ENCODE measurements at regions not wholly inside any gene's neighbourhood (a gene's known extent, or its start where the extent isn't known, plus 50 kb on each side); places are given as distances from the start of the nearest gene placed in this dataset.

- intact Hi-C loops (cut with DNase I), result no loop called here
- Histone ChIP-seq H3K36me3 (no peaks in the 10 kb centered on the region), H3K4me1 (peaks cover 0 to 70% (median 0%) of the 10 kb centered on the region in 9 donors), H3K27ac (peak overlapping the region in 1 of 10 donors; percentile 87), H3K27me3 (peaks cover 0 to 7% (median 0%) of the 10 kb centered on the region in 7 donors), H3K4me3 (no peak overlapping the region), H3K9me3 (no peaks in the 10 kb centered on the region)
- peak in 3 of 8 donors; percentile 24 to 53 (median 33) for ATAC-seq
- no peak for DNase-seq
- TF ChIP-seq CTCF (IDR thresholded peaks at IDR 0.05), result no peak
- WGBS, 2 donors, result 79 to 83% methylated on average over 6 of the region's 6 CpGs
These were observed 232.6 kb downstream of the EFCAB11 start for GRCh38 chr14:89721956-89722355.

GRCh38 chr14:89720741-89721729 is 233.5 kb downstream of the EFCAB11 start:
- H3K4me3 ChIP-seq, result no peak overlapping the region

GRCh38 chr14:89720076-89720687 is 234.3 kb downstream of the EFCAB11 start:
- no peaks in the 10 kb centered on the region for H3K36me3 ChIP-seq
- 74% methylated on average over 7 of the region's 7 CpGs for WGBS, 2 donors
- H3K27me3 ChIP-seq, result peaks cover 0 to 7% (median 0%) of the 10 kb centered on the region in 7 donors
- no peak overlapping the region for H3K4me3 ChIP-seq
- ATAC-seq, result peak in 1 of 8 donors; percentile 9
- peak overlapping the region in 3 of 10 donors; percentile 27 to 87 (median 31) for H3K27ac ChIP-seq
- intact Hi-C loops (cut with DNase I), result no loop called here
- no peak for TF ChIP-seq CTCF (IDR thresholded peaks at IDR 0.05)
- peaks cover 0 to 67% (median 0%) of the 10 kb centered on the region in 9 donors for H3K4me1 ChIP-seq
- DNase-seq, result no peak
- H3K9me3 ChIP-seq, result no peaks in the 10 kb centered on the region

More at GRCh38 chr14:89720741-89721729, 233.5 kb downstream of the EFCAB11 start:
- intact Hi-C loops (cut with DNase I), result no loop called here
- Histone ChIP-seq H3K36me3 (no peaks in the 10 kb centered on the region), H3K27me3 (peaks cover 0 to 7% (median 0%) of the 10 kb centered on the region in 7 donors), H3K4me1 (peaks cover 0 to 70% (median 0%) of the 10 kb centered on the region in 9 donors), H3K9me3 (no peaks in the 10 kb centered on the region), H3K27ac (peak overlapping the region in 4 of 10 donors; percentile 8 to 87 (median 29))
- TF ChIP-seq CTCF (IDR thresholded peaks at IDR 0.05), result no peak
- DNase-seq (peak; percentile 20 to 22), ATAC-seq (peak; percentile 67 to 87 (median 82))
- 72 to 76% methylated on average over 11 of the region's 11 CpGs for WGBS, 2 donors

GRCh38 chr14:89719366-89720075 is 235.0 kb downstream of the EFCAB11 start:
- H3K4me3 ChIP-seq, result no peak overlapping the region
- peak overlapping the region in 1 of 10 donors; percentile 87 for H3K27ac ChIP-seq
- no peaks in the 10 kb centered on the region for H3K36me3 ChIP-seq
- peaks cover 0 to 7% (median 0%) of the 10 kb centered on the region in 7 donors for H3K27me3 ChIP-seq
- intact Hi-C loops (cut with DNase I), result no loop called here
- 92 to 95% methylated on average over 10 of the region's 10 CpGs for WGBS, 2 donors
- no peak for TF ChIP-seq CTCF (IDR thresholded peaks at IDR 0.05)
- DNase-seq (no peak), ATAC-seq (peak in 2 of 8 donors; percentile 41 to 47)
- no peaks in the 10 kb centered on the region for H3K9me3 ChIP-seq
- H3K4me1 ChIP-seq, result peaks cover 0 to 61% (median 0%) of the 10 kb centered on the region in 9 donors
